Heart left ventricle (tissue), 16 donors: ENCODE measurements at regions not wholly inside any gene's neighbourhood (a gene's known extent, or its start where the extent isn't known, plus 50 kb on each side); places are given as distances from the start of the nearest gene placed in this dataset.

Experiments used
- ATAC-seq, 4 donors: fragments of 200-7000 bp; cut with Tn5 transposase; one replicate each; pipeline ENCODE4 v1.9.1; 2020 to 2022; ENCODE audit warnings: moderate library complexity in 4 of 4, mild to moderate bottlenecking in 3 of 4, moderate number of reproducible peaks in 1 of 4
- DNase-seq, 5 donors: peaks; one replicate each; pipeline ENCODE4 v3.0.0-alpha.2; 2020
- H3K27ac ChIP-seq, 12 donors: fragments of 200-600 bp; sonication (generic) in 4 of 12; one replicate each; pipeline versions ENCODE4 v1.5.0 to v1.8.0; 2016 to 2022; ENCODE audit warnings: mild to moderate bottlenecking in 2 of 12
- H3K27me3 ChIP-seq, 9 donors: fragments of 200-600 bp; sonication (generic) in 2 of 9; one replicate each; pipeline versions ENCODE4 v1.5.1 to v1.8.0; 2016 to 2022; ENCODE audit warnings: mild to moderate bottlenecking in 3 of 9
- H3K36me3 ChIP-seq, 9 donors: fragments of 200-600 bp; sonication (generic) in 2 of 9; one replicate each; pipeline versions ENCODE4 v1.5.0 to v1.8.0; 2018 to 2022; ENCODE audit warnings: mild to moderate bottlenecking in 2 of 9
- H3K4me1 ChIP-seq, 12 donors: fragments of 200-600 bp; sonication (generic) in 4 of 12; one replicate each; pipeline versions ENCODE4 v1.5.0 to v1.8.0; 2016 to 2022; ENCODE audit warnings: mild to moderate bottlenecking in 3 of 12
- H3K4me3 ChIP-seq, 12 donors: fragments of 200-600 bp; sonication (generic) in 4 of 12; one replicate each; pipeline versions ENCODE4 v1.5.0 to v1.8.0; 2017 to 2022; ENCODE audit warnings: mild to moderate bottlenecking in 9 of 12, moderate library complexity in 4 of 12
- H3K9me3 ChIP-seq, 12 donors: fragments of 200-600 bp; sonication (generic) in 4 of 12; one replicate each; pipeline versions ENCODE4 v1.5.0 to v1.8.0; 2016 to 2022; ENCODE audit warnings: mild to moderate bottlenecking in 1 of 12
- POLR2A ChIP-seq, 2 donors: fragments of 450-650 bp; IDR thresholded peaks; one replicate each; pipeline ENCODE4 v1.6.1; 2017; ENCODE audit warnings: antibody characterized with exemption in 2 of 2, mild to moderate bottlenecking in 2 of 2, moderate library complexity in 2 of 2
- WGBS, 4 donors: extraction: QIAGEN DNeasy Blood & Tissue Kit in 2 of 4; methylation state at CpG; one replicate each; pipeline versions ENCODE4 v1.1.5 to v1.1.7; 2013 to 2018; 5-methylcytosine and 5-hydroxymethylcytosine counted together
- intact Hi-C, 10 donors: fragments of 100-400 bp; cut with DNase I; formaldehyde crosslinking; loops; one replicate each; pipeline versions ENCODE4 v1.11.1 to v1.14.2; 2022
- TF ChIP-seq, protein P1 (sequence below), 12 donors: fragments of 200-600 bp; sonication (generic) in 4 of 12; IDR thresholded peaks; one replicate each; pipeline versions ENCODE4 v1.5.0 to v1.8.0; 2018 to 2022; ENCODE audit warnings: antibody characterized with exemption in 12 of 12, mild to moderate bottlenecking in 5 of 12
- donor health status: ischemic (EF 13 %, LVEDD 7.1; RV severe dilation, severe dysfunction).
- donor health status: healthy with polysubstance abuse.
- donor health status: DM: no; HTN: yes; CAD: no.
- donor health status: DM: no; HTN: no; CAD: no.
- donor health status: ischemic (EF 25% LVEDD 6.9; RV normal size, moderate dysfunction).
- donor health status: ischemic (EF 25% LVEDD 5.7; RV mildly dilated, moderate dysfunction).
- donor health status: healthy.
- donor health status: DM: yes; HTN: yes; CAD: no.
- donor health status: ischemic (EF 35%, LVEDD 5.7; RV mildly dilated, moderate dysfunction).
- donor health status: nonischemic (EF 11% LVEDD 7.7; RV severe dilation, severe dysfunction).
- donor health status: DM: yes; HTN: yes; CAD: no.
- donor health status: PGD.
- donor health status: ischemic (EF 29% LVEDD 5.4; RV normal size, mild dysfunction).
- donor health status: nonischemic (EF 23%, LVEDD 6.1; RV moderate dilation, normal function).

DNA sequence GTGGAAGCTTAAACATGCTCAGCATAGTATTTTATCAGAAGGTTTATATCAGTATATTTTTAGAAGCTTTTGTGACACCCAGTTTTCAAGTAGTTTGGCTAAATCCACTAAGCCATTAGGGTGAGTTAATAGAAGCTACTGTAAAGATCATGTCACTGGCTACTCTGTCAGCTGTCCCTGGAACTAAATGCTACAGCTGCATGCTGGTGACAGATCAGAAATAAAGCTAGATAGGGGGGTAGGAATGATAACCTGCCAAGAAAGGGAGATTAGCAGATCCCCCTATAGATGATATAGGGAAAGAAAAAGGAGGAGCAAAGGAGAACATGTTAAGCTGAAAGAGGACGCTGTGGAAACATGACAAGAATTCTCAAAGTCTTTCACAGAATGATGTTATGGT lies 363.2 kb downstream of the QKI start:
- no peak for DNase-seq
- intact Hi-C loops, result loop anchor here in 1 of 10 donors (10.0 kb wide), 1 partner anchor 353 kb away; no protein-coding TSS in a partner anchor
- peak overlapping the region in 8 of 12 donors; percentile 42 to 68 (median 63) for H3K27ac ChIP-seq
- peak in 2 of 4 donors; percentile 26 to 43 for ATAC-seq
- no peaks in the 10 kb centered on the region for H3K27me3 ChIP-seq
- no peaks in the 10 kb centered on the region for H3K36me3 ChIP-seq
- no peak overlapping the region for H3K4me3 ChIP-seq
- no peaks in the 10 kb centered on the region for H3K9me3 ChIP-seq
- WGBS, 4 donors, result 42 to 53% (median 47%) methylated on average over 1 of the region's 1 CpG
- peaks cover 0 to 28% (median 4%) of the 10 kb centered on the region in 12 donors for H3K4me1 ChIP-seq
- TF ChIP-seq, protein P1, sequence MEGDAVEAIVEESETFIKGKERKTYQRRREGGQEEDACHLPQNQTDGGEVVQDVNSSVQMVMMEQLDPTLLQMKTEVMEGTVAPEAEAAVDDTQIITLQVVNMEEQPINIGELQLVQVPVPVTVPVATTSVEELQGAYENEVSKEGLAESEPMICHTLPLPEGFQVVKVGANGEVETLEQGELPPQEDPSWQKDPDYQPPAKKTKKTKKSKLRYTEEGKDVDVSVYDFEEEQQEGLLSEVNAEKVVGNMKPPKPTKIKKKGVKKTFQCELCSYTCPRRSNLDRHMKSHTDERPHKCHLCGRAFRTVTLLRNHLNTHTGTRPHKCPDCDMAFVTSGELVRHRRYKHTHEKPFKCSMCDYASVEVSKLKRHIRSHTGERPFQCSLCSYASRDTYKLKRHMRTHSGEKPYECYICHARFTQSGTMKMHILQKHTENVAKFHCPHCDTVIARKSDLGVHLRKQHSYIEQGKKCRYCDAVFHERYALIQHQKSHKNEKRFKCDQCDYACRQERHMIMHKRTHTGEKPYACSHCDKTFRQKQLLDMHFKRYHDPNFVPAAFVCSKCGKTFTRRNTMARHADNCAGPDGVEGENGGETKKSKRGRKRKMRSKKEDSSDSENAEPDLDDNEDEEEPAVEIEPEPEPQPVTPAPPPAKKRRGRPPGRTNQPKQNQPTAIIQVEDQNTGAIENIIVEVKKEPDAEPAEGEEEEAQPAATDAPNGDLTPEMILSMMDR (IDR thresholded peaks at IDR 0.05), result no peak
- TF ChIP-seq POLR2A (IDR thresholded peaks at IDR 0.05), result no peak

DNA sequence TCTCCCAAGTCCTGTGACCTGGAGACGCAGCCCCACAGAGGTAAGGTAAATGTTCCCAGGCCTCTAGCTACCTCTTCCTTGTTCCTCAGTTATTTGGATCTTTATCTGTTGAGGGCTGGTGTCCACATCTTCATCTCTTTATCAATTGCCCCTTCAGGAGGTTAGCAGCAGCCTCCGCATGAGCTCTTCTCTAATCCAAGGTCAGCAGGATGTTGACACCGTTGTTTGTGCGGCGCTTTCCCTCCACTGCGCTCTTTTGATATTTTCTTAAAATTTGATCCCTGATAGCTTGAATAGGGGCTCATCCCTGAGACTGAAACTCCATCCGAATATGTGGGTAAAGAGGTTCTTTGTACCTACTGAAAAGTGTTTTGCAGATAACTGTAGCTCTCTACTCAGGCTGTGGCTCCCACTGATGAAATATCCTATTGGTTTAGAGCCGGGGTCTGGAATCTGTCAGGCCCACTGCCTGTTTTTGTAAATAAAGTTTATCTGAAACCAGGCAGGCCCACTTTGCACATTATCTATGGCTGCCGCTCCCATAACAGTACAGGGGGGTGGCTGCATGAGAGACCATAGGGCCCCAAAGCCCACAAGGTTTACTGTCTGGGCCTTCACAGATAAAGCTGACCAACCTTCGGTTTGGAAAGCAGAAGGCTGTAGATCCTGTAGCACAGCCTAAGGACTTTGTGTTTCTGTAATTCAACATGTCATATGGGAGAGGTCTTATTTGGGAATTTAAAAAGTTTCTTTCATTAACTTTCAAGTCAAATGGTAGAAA lies 362.6 kb downstream of the QKI start:
- no peaks in the 10 kb centered on the region for H3K36me3 ChIP-seq
- H3K27me3 ChIP-seq, result no peaks in the 10 kb centered on the region
- no peaks in the 10 kb centered on the region for H3K9me3 ChIP-seq
- TF ChIP-seq POLR2A (IDR thresholded peaks at IDR 0.05), result no peak
- TF ChIP-seq, protein P1 (IDR thresholded peaks at IDR 0.05), result no peak
- ATAC-seq (peak in 1 of 4 donors; percentile 19), DNase-seq (no peak)
- 64 to 74% (median 71%) methylated on average over 10 of the region's 10 CpGs for WGBS, 4 donors
- peaks cover 0 to 28% (median 4%) of the 10 kb centered on the region in 12 donors for H3K4me1 ChIP-seq
- H3K4me3 ChIP-seq, result no peak overlapping the region
- intact Hi-C loops, result loop anchor here in 1 of 10 donors (10.0 kb wide), 1 partner anchor 352 kb away; no protein-coding TSS in a partner anchor
- peak overlapping the region in 9 of 12 donors; percentile 11 to 68 (median 62) for H3K27ac ChIP-seq

DNA sequence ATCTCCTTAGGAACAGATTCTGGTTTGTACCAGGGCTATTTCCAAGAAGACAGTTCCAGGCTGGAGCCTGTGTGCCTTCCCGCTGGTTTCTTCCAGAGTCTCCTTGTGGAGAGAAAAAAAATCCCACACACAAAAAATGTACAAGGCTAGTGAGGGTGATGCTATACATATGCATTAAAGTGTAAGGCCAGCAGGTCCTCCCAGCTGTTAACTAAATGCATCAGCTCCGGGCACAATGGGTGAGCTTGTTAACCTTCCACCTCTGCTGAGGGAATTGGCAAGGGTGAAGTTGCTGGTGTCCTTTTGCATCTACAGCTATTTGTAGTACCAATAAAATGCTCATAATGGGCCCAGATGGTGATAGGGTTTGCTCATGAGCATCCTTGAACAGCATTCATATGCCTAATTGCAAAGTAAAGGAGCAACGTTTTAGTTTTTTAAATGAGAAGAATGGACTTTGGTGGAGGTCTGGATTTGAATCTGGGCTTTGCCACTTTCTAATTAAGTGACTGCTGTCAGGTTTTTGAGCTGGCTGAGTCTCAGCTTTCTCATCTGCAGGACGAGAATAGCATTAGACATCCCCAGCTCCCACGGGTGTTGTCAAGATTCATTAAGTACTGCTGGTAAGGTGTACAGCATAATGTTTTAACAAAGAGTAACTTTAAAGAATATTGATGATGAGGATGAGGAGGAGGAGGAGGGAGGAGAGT lies 361.8 kb downstream of the QKI start:
- no peak for TF ChIP-seq POLR2A (IDR thresholded peaks at IDR 0.05)
- TF ChIP-seq, protein P1 (IDR thresholded peaks at IDR 0.05), result no peak
- intact Hi-C loops, result loop anchor here in 1 of 10 donors (10.0 kb wide), 1 partner anchor 352 kb away; no protein-coding TSS in a partner anchor
- ATAC-seq (no peak), DNase-seq (no peak)
- no peaks in the 10 kb centered on the region for H3K27me3 ChIP-seq
- peaks cover 0 to 28% (median 4%) of the 10 kb centered on the region in 12 donors for H3K4me1 ChIP-seq
- WGBS, 4 donors, result 65 to 70% (median 67%) methylated on average over 5 of the region's 5 CpGs
- no peaks in the 10 kb centered on the region for H3K36me3 ChIP-seq
- peak overlapping the region in 6 of 12 donors; percentile 42 to 68 (median 64) for H3K27ac ChIP-seq
- no peaks in the 10 kb centered on the region for H3K9me3 ChIP-seq
- H3K4me3 ChIP-seq, result no peak overlapping the region

DNA sequence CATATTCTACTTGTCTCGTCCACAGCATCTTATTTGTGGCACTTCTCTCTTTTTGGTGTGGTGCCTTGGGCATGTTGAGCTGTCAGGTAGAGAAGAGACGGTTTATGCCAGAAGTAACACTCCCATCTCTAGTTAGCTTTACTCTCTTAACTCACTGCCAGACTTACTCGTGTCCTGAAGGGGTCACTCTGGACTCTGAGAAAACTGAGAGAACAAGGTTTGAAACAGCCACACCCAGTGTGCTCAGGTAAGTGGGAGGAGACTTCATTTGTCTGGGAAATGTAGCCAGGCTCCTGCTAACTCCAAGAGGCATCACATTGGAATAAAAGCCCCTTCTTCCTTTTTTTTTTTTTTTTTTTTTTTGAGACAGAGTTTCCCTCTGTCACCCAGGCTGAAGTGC lies 360.8 kb downstream of the QKI start:
- Histone ChIP-seq H3K9me3 (no peaks in the 10 kb centered on the region), H3K27ac (no peak overlapping the region), H3K4me3 (no peak overlapping the region), H3K4me1 (peaks cover 0 to 18% (median 0%) of the 10 kb centered on the region in 12 donors), H3K27me3 (no peaks in the 10 kb centered on the region), H3K36me3 (no peaks in the 10 kb centered on the region)
- DNase-seq (no peak), ATAC-seq (no peak)
- intact Hi-C loops, result loop anchor here in 1 of 10 donors (10.0 kb wide), 1 partner anchor 351 kb away; no protein-coding TSS in a partner anchor
- TF ChIP-seq, protein P1 (IDR thresholded peaks at IDR 0.05), result no peak
- TF ChIP-seq POLR2A (IDR thresholded peaks at IDR 0.05), result no peak
- WGBS, 4 donors, result 88 to 93% (median 90%) methylated on average over 3 of the region's 3 CpGs
